Keratinocyte (primary cell): ENCODE measurements at regions not wholly inside any gene's neighbourhood (a gene's known extent, or its start where the extent isn't known, plus 50 kb on each side); places are given as distances from the start of the nearest gene placed in this dataset.
A peak's percentile ranks its signal among the peaks of the same experiment; 100 is the strongest.

Source experiments
- DNase-seq: peaks from one replicate; pipeline ENCODE4 v3.0.0-alpha.2; 2011; ENCODE audit warnings: low read depth, missing footprints, low spot score
- FAIRE-seq: peaks from 2 replicates; lab custom pipeline; 2011; peaks lifted over from hg19 to GRCh38; lab: Jason Lieb, UNC
- H2AFZ ChIP-seq: 2 replicates; pipeline ENCODE4 v1.6.0; 2012; ENCODE audit warnings: low read length, control low read depth, inconsistent platforms; ENCODE audit not compliant: control insufficient read depth
- H3K27ac ChIP-seq: 2 replicates; pipeline ENCODE4 v1.5.1; 2011; ENCODE audit warnings: low read length; ENCODE audit not compliant: control insufficient read depth, insufficient read depth
- H3K27me3 ChIP-seq: 3 replicates; pipeline ENCODE4 v1.6.0; 2011; ENCODE audit warnings: low read length; ENCODE audit not compliant: control insufficient read depth, insufficient read depth; ENCODE audit errors: extremely low read depth
- H3K36me3 ChIP-seq, 2 experiments: 2 replicates in 1 of 2; 3 replicates in 1 of 2; pipeline ENCODE4 v1.5.1; 2011; ENCODE audit warnings: low read length in 2 of 2, mild to moderate bottlenecking in 1 of 2; ENCODE audit not compliant: control insufficient read depth in 2 of 2, insufficient read depth in 2 of 2; ENCODE audit errors: extremely low read depth in 1 of 2
- H3K4me1 ChIP-seq: 3 replicates; pipeline ENCODE4 v1.5.1; 2011; ENCODE audit warnings: low read length; ENCODE audit not compliant: control insufficient read depth, insufficient read depth; ENCODE audit errors: extremely low read depth
- H3K4me2 ChIP-seq: 3 replicates; pipeline ENCODE4 v1.6.0; 2011; ENCODE audit warnings: low read depth, low read length; ENCODE audit not compliant: control insufficient read depth, insufficient read depth; ENCODE audit errors: extremely low read depth
- H3K4me3 ChIP-seq, 3 experiments: fragments of 200-600 bp in 1 of 3; sonication (generic) in 1 of 3; 2 replicates in 2 of 3; 3 replicates in 1 of 3; pipeline ENCODE4 v1.5.1; 2011 to 2016; ENCODE audit warnings: low read length in 3 of 3, mild to moderate bottlenecking in 3 of 3, control low read depth in 2 of 3, inconsistent platforms in 1 of 3, low read depth in 1 of 3, mixed read lengths in 1 of 3, mixed run types in 1 of 3, moderate library complexity in 1 of 3; ENCODE audit not compliant: control insufficient read depth in 2 of 3, insufficient read depth in 2 of 3; ENCODE audit errors: extremely low read depth in 1 of 3
- H3K79me2 ChIP-seq: 2 replicates; pipeline ENCODE4 v1.6.0; 2012; ENCODE audit warnings: low read length; ENCODE audit not compliant: control insufficient read depth, insufficient read depth
- H3K9ac ChIP-seq: 3 replicates; pipeline ENCODE4 v1.6.0; 2011; ENCODE audit warnings: low read length; ENCODE audit not compliant: control insufficient read depth, insufficient read depth; ENCODE audit errors: extremely low read depth
- H3K9me1 ChIP-seq: 3 replicates; pipeline ENCODE4 v1.6.0; 2011; ENCODE audit warnings: low read length; ENCODE audit not compliant: control insufficient read depth, insufficient read depth; ENCODE audit errors: extremely low read depth
- H3K9me3 ChIP-seq: 2 replicates; pipeline ENCODE4 v1.5.1; 2012; ENCODE audit warnings: low read depth, low read length; ENCODE audit not compliant: control insufficient read depth
- H4K20me1 ChIP-seq: 3 replicates; pipeline ENCODE4 v1.6.0; 2011; ENCODE audit warnings: low read length; ENCODE audit not compliant: control insufficient read depth, insufficient read depth; ENCODE audit errors: extremely low read depth
- EZH2 ChIP-seq: IDR thresholded peaks from one replicate; pipeline ENCODE4 v1.6.1; 2012; ENCODE audit warnings: inconsistent platforms, mild to moderate bottlenecking, low read length, moderate library complexity
- dilution Hi-C: fragments of 300-500 bp; cut with MboI; formaldehyde crosslinking; loops from one replicate; pipeline ENCODE4 v1.7.0; 2020; ENCODE audit warnings: low sequenced_read_pairs; ENCODE audit not compliant: extremely low pct_ligation_motif_present
- TF ChIP-seq, protein P1 (sequence below), 3 experiments: IDR thresholded peaks in 1 of 3; conservative IDR thresholded peaks in 1 of 3; optimal IDR thresholded peaks in 1 of 3; 2 replicates in 2 of 3; 3 replicates in 1 of 3; pipeline versions ENCODE3 to v1.5.1; 2011; ENCODE audit warnings: low read length in 3 of 3, mild to moderate bottlenecking in 3 of 3, moderate library complexity in 2 of 3, control low read depth in 1 of 3, inconsistent platforms in 1 of 3; ENCODE audit not compliant: insufficient read depth in 2 of 3; ENCODE audit errors: extremely low read depth in 1 of 3

- DNase-seq (no peak), FAIRE-seq (peak; percentile 5)
- H3K4me1 ChIP-seq, result no peaks in the 10 kb centered on the region
- H3K79me2 ChIP-seq, result no peaks in the 10 kb centered on the region
- H3K9ac ChIP-seq, result no peak overlapping the region
- dilution Hi-C loops, result no loop called here
- H3K9me3 ChIP-seq, result no peaks in the 10 kb centered on the region
- H3K4me2 ChIP-seq, result no peak overlapping the region
- no peak for TF ChIP-seq EZH2
- TF ChIP-seq, protein P1, sequence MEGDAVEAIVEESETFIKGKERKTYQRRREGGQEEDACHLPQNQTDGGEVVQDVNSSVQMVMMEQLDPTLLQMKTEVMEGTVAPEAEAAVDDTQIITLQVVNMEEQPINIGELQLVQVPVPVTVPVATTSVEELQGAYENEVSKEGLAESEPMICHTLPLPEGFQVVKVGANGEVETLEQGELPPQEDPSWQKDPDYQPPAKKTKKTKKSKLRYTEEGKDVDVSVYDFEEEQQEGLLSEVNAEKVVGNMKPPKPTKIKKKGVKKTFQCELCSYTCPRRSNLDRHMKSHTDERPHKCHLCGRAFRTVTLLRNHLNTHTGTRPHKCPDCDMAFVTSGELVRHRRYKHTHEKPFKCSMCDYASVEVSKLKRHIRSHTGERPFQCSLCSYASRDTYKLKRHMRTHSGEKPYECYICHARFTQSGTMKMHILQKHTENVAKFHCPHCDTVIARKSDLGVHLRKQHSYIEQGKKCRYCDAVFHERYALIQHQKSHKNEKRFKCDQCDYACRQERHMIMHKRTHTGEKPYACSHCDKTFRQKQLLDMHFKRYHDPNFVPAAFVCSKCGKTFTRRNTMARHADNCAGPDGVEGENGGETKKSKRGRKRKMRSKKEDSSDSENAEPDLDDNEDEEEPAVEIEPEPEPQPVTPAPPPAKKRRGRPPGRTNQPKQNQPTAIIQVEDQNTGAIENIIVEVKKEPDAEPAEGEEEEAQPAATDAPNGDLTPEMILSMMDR (optimal IDR thresholded peaks at IDR 0.05 in 1 of 3, IDR thresholded peaks at IDR 0.05 in 1 of 3, conservative IDR thresholded peaks at IDR 0.05 in 1 of 3; ENCODE audit: extremely low read depth in 1 of 3, insufficient read depth in 2 of 3, low read length in 3 of 3), result no peak
- H4K20me1 ChIP-seq, result no peaks in the 10 kb centered on the region
- peaks cover 16% of the 10 kb centered on the region for H3K27me3 ChIP-seq
- no peak overlapping the region for H3K4me3 ChIP-seq
- H2AFZ ChIP-seq, result no peak overlapping the region
- no peaks in the 10 kb centered on the region for H3K9me1 ChIP-seq
- no peaks in the 10 kb centered on the region for H3K36me3 ChIP-seq
- H3K27ac ChIP-seq, result no peak overlapping the region
Measured at GRCh38 chr15:60218256-60218655, 179.5 kb downstream of the ANXA2 start.

GRCh38 chr15:60219866-60220265, 177.9 kb downstream of the ANXA2 start:
- Histone ChIP-seq H3K27me3 (peaks cover 25% of the 10 kb centered on the region), H3K79me2 (no peaks in the 10 kb centered on the region), H3K36me3 (no peaks in the 10 kb centered on the region), H3K9ac (no peak overlapping the region), H3K4me2 (no peak overlapping the region), H3K9me1 (no peaks in the 10 kb centered on the region), H3K9me3 (no peaks in the 10 kb centered on the region), H3K4me3 (no peak overlapping the region), H3K4me1 (no peaks in the 10 kb centered on the region), H2AFZ (no peak overlapping the region), H3K27ac (no peak overlapping the region), H4K20me1 (no peaks in the 10 kb centered on the region)
- dilution Hi-C loops, result no loop called here
- no peak for DNase-seq
- TF ChIP-seq, protein P1 (optimal IDR thresholded peaks at IDR 0.05 in 1 of 3, IDR thresholded peaks at IDR 0.05 in 1 of 3, conservative IDR thresholded peaks at IDR 0.05 in 1 of 3; ENCODE audit: extremely low read depth in 1 of 3, insufficient read depth in 2 of 3, low read length in 3 of 3), result no peak
- no peak for TF ChIP-seq EZH2
- no peak for FAIRE-seq
